ENCODE measurements at regions not wholly inside any gene's neighbourhood (a gene's known extent, or its start where the extent isn't known, plus 50 kb on each side); places are given as distances from the start of the nearest gene placed in this dataset.

- Histone ChIP-seq H3K79me2 (ENCODE audit: control insufficient read depth, insufficient read depth, low read length) (no peaks in the 10 kb centered on the region), H3K27ac (ENCODE audit: extremely low read depth, low read depth, low read length) (no peak overlapping the region), H2AFZ (ENCODE audit: low read depth, low read length) (no peak overlapping the region), H3K4me3 (no peak overlapping the region), H3K27me3 (ENCODE audit: control insufficient read depth in 2 of 2, insufficient read depth in 2 of 2, low read length in 2 of 2) (peaks cover 0 to 17% of the 10 kb centered on the region in 2 experiments; a peak in 1 of 5 replicates), H3K4me2 (ENCODE audit: insufficient read depth, low read length) (no peak overlapping the region), H3K4me1 (replicated peaks in 1 of 2; ENCODE audit: control insufficient read depth in 2 of 2, insufficient read depth in 2 of 2, low read length in 2 of 2) (no peaks in the 10 kb centered on the region), H3K36me3 (ENCODE audit: control insufficient read depth, insufficient read depth, low read length) (no peaks in the 10 kb centered on the region), H3K9me1 (ENCODE audit: control insufficient read depth, insufficient read depth, low read length) (no peaks in the 10 kb centered on the region), H4K20me1 (replicated peaks; ENCODE audit: control insufficient read depth, insufficient read depth, low read length) (no peaks in the 10 kb centered on the region), H3K9ac (ENCODE audit: insufficient read depth in 1 of 2, low read depth in 2 of 2, low read length in 2 of 2) (no peak overlapping the region), H3K9me3 (replicated peaks; ENCODE audit: control insufficient read depth, insufficient read depth, low read depth, low read length) (no peaks in the 10 kb centered on the region)
- ATAC-seq (no peak), FAIRE-seq (no peak), DNase-seq (ENCODE audit: extremely low read depth in 1 of 4, low spot score in 3 of 4) (no peak)
- TF ChIP-seq MLX (CRISPR knock-in tag; conservative IDR thresholded peaks at IDR 0.05) = no peak
- no peak for TF ChIP-seq ZNF507 (tag; conservative IDR thresholded peaks at IDR 0.05)
- no peak for TF ChIP-seq PCBP1 (IDR thresholded peaks at IDR 0.05; ENCODE audit: low read depth, low read length, poor library complexity, severe bottlenecking)
- TF ChIP-seq RBFOX2 (IDR thresholded peaks at IDR 0.05; ENCODE audit: low read depth, low read length) = no peak
- TF ChIP-seq BRF1 (IDR thresholded peaks at IDR 0.05; ENCODE audit: borderline replicate concordance, extremely low read depth, insufficient read length) = no peak
- no peak for TF ChIP-seq IRF2 (CRISPR knock-in tag; IDR thresholded peaks at IDR 0.05)
- no peak for TF ChIP-seq HDAC3 (IDR thresholded peaks at IDR 0.05; ENCODE audit: borderline replicate concordance, partially characterized antibody)
- no peak for TF ChIP-seq ATF2 (CRISPR knock-in tag; IDR thresholded peaks at IDR 0.05)
- no peak for TF ChIP-seq ZNF3 (CRISPR knock-in tag; IDR thresholded peaks at IDR 0.05)
- no peak for TF ChIP-seq ETV6 (IDR thresholded peaks at IDR 0.05; ENCODE audit: borderline replicate concordance in 1 of 2, low read depth in 2 of 2, low read length in 1 of 2)
- TF ChIP-seq ETV6 (CRISPR knock-in tag; IDR thresholded peaks at IDR 0.05; ENCODE audit: borderline replicate concordance) = no peak
- TF ChIP-seq ZFPM2 (CRISPR knock-in tag; IDR thresholded peaks at IDR 0.05) = no peak
- TF ChIP-seq ZBTB49 (CRISPR knock-in tag; IDR thresholded peaks at IDR 0.05; ENCODE audit: borderline replicate concordance) = no peak
- no peak for TF ChIP-seq CTCFL (IDR thresholded peaks at IDR 0.05; ENCODE audit: borderline replicate concordance, insufficient read depth, low read depth, low read length, poor library complexity, severe bottlenecking)
- intact Hi-C loops (cut with micrococcal nuclease) = no loop called here
- in situ Hi-C loops (cut with MboI) = loop anchor here (10.0 kb wide), 1 partner anchor 225 kb away; no protein-coding TSS in a partner anchor
- CTCF ChIA-PET (ENCODE audit: low intra/inter-chr PET ratio) = interaction anchor here (0.6 kb wide), 2 partner anchors 139 to 228 kb away, joined by 3 to 4 read pairs; no protein-coding TSS in a partner anchor
- BruUV-seq (replicated peaks) = no TSS peak
- POLR2A ChIA-PET = interaction anchor here (0.9 kb wide), 1 partner anchor 8 kb away, joined by 4 read pairs; no protein-coding TSS in a partner anchor
- 6% methylated on average over 3 of the region's 3 CpGs for WGBS (ENCODE audit: insufficient coverage, low coverage, missing lambda C conversion rate)
Observed at GRCh38 chr2:174690026-174690425, 74.2 kb downstream of the CHRNA1 start.
